SK-N-SH (cell line): ENCODE measurements at regions not wholly inside any gene's neighbourhood (a gene's known extent, or its start where the extent isn't known, plus 50 kb on each side); places are given as distances from the start of the nearest gene placed in this dataset.

ENCODE experiments used
- CTCF ChIA-PET: fragments of 300-600, 350-600 bp; formaldehyde crosslinking; extraction: SDS; loops from one replicate; lab custom pipeline; 2021; lab: Yijun Ruan, JAX
- POLR2A ChIA-PET: fragments of 350-600 bp; sonication (Branson Sonifier 250); formaldehyde crosslinking; extraction: SDS; loops from one replicate; lab custom pipeline; 2020; ENCODE audit warnings: antibody characterized with exemption, inconsistent platforms; lab: Yijun Ruan, JAX
- DNase-seq: peaks from one replicate; pipeline ENCODE4 v3.0.0; 2012
- H2AFZ ChIP-seq: fragments of 200-600 bp; sonication (generic); 2 replicates; pipeline ENCODE4 v1.8.1; 2016; ENCODE audit warnings: antibody characterized with exemption, mild to moderate bottlenecking, low read depth
- H3F3A ChIP-seq: fragments of 200-600 bp; sonication (generic); replicated peaks from 2 replicates; pipeline ENCODE3; 2016; ENCODE audit warnings: antibody characterized with exemption, mild to moderate bottlenecking; ENCODE audit not compliant: insufficient read depth
- H3K27ac ChIP-seq, 2 experiments: fragments of 200-500 bp in 1 of 2; fragments of 200-600 bp in 1 of 2; sonication (Bioruptor generic) in 1 of 2; sonication (generic), shearing (Covaris generic) in 1 of 2; 2 replicates each; pipeline versions ENCODE4 v1.5.1 to v1.6.1; 2014 to 2016; ENCODE audit warnings: low read depth in 2 of 2, inconsistent platforms in 1 of 2, low read length in 1 of 2, mild to moderate bottlenecking in 1 of 2, mixed read lengths in 1 of 2
- H3K27me3 ChIP-seq: fragments of 200-600 bp; sonication (generic), shearing (Covaris generic); 2 replicates; pipeline ENCODE4 v1.6.1; 2016; ENCODE audit warnings: mixed run types; ENCODE audit not compliant: insufficient read depth
- H3K36me3 ChIP-seq, 2 experiments: fragments of 200-500 bp in 1 of 2; fragments of 200-600 bp in 1 of 2; sonication (Bioruptor generic) in 1 of 2; sonication (generic) in 1 of 2; replicated peaks in 1 of 2; 2 replicates each; pipeline versions ENCODE3 to v1.5.1; 2014 to 2016; ENCODE audit warnings: low read length in 1 of 2, mild to moderate bottlenecking in 1 of 2; ENCODE audit not compliant: insufficient read depth in 2 of 2, control insufficient read depth in 1 of 2
- H3K4me1 ChIP-seq, 2 experiments: fragments of 200-500 bp in 1 of 2; fragments of 200-600 bp in 1 of 2; sonication (Bioruptor generic) in 1 of 2; sonication (generic), shearing (Covaris generic) in 1 of 2; 2 replicates each; pipeline versions ENCODE4 v1.5.1 to v1.6.1; 2014 to 2016; ENCODE audit warnings: low read depth in 1 of 2, low read length in 1 of 2, mixed run types in 1 of 2; ENCODE audit not compliant: insufficient read depth in 2 of 2, control insufficient read depth in 1 of 2
- H3K4me2 ChIP-seq: fragments of 200-600 bp; sonication (generic), shearing (Covaris generic); 2 replicates; pipeline ENCODE4 v1.6.1; 2017; ENCODE audit warnings: mixed run types
- H3K4me3 ChIP-seq, 2 experiments: fragments of 200-500 bp in 1 of 2; fragments of 200-600 bp in 1 of 2; sonication (Bioruptor generic) in 1 of 2; sonication (generic), shearing (Covaris generic) in 1 of 2; 2 replicates each; pipeline versions ENCODE4 v1.5.1 to v1.8.1; 2014 to 2016; ENCODE audit warnings: low read depth in 2 of 2, inconsistent platforms in 1 of 2, low read length in 1 of 2, mild to moderate bottlenecking in 1 of 2, mixed read lengths in 1 of 2, moderate library complexity in 1 of 2
- H3K79me2 ChIP-seq: fragments of 200-600 bp; sonication (generic); 2 replicates; pipeline ENCODE4 v1.8.1; 2017; ENCODE audit warnings: mild to moderate bottlenecking; ENCODE audit not compliant: insufficient read depth
- H3K9ac ChIP-seq: fragments of 200-600 bp; sonication (generic); 2 replicates; pipeline ENCODE4 v1.6.1; 2017; ENCODE audit warnings: mixed run types
- H3K9me2 ChIP-seq: fragments of 200-600 bp; sonication (generic); 2 replicates; pipeline ENCODE4 v1.6.1; 2017; ENCODE audit warnings: mixed run types
- H3K9me3 ChIP-seq: fragments of 200-600 bp; sonication (generic); 2 replicates; pipeline ENCODE4 v1.6.1; 2017; ENCODE audit warnings: mixed run types, mild to moderate bottlenecking, moderate library complexity
- H4K20me1 ChIP-seq: fragments of 200-600 bp; sonication (generic); 2 replicates; pipeline ENCODE4 v1.6.1; 2017; ENCODE audit warnings: mild to moderate bottlenecking, mixed run types; ENCODE audit not compliant: insufficient read depth
- FOSL2 ChIP-seq: IDR thresholded peaks from 2 replicates; pipeline ENCODE4 v1.4.0; 2012; ENCODE audit warnings: low read depth, mild to moderate bottlenecking, moderate library complexity, borderline replicate concordance
- NFIC ChIP-seq: IDR thresholded peaks from 2 replicates; pipeline ENCODE4 v1.4.0; 2012; ENCODE audit warnings: borderline replicate concordance
- NRF1 ChIP-seq: IDR thresholded peaks from 2 replicates; pipeline ENCODE4 v1.6.1; 2012; ENCODE audit warnings: low read depth, mild to moderate bottlenecking, low read length
- RAD21 ChIP-seq: IDR thresholded peaks from 2 replicates; pipeline ENCODE4 v1.6.1; 2012; ENCODE audit warnings: mild to moderate bottlenecking, low read length
- REST ChIP-seq: IDR thresholded peaks from 2 replicates; pipeline ENCODE4 v1.6.1; 2012; ENCODE audit warnings: mild to moderate bottlenecking, low read depth, low read length, moderate library complexity
- SIN3A ChIP-seq: IDR thresholded peaks from 2 replicates; pipeline ENCODE4 v1.6.1; 2012; ENCODE audit warnings: low read depth, mild to moderate bottlenecking, low read length, moderate library complexity, borderline replicate concordance
- TAF1 ChIP-seq: IDR thresholded peaks from 2 replicates; pipeline ENCODE4 v1.6.1; 2012; ENCODE audit warnings: low read depth, mild to moderate bottlenecking, low read length, moderate library complexity, borderline replicate concordance
- TEAD4 ChIP-seq: IDR thresholded peaks from 2 replicates; pipeline ENCODE4 v1.4.0; 2012; ENCODE audit warnings: mild to moderate bottlenecking, borderline replicate concordance; ENCODE audit not compliant: insufficient read depth
- WGBS: methylation state at CpG from one replicate; pipeline ENCODE4 v1.1.6; 2017; ENCODE audit warnings: low lambda C conversion rate; 5-methylcytosine and 5-hydroxymethylcytosine counted together
- TF ChIP-seq, protein P1 (sequence below): fragments of 150-350 bp; IDR thresholded peaks from 2 replicates; pipeline ENCODE4 v1.6.1; 2017; ENCODE audit warnings: antibody characterized with exemption, low read length, low read depth, borderline replicate concordance
- TF ChIP-seq, protein P2 (sequence below): IDR thresholded peaks from 2 replicates; pipeline ENCODE4 v1.4.0; 2012; ENCODE audit warnings: low read depth
- TF ChIP-seq, protein P3 (sequence below): fragments of 200-600 bp; sonication (generic); IDR thresholded peaks from 2 replicates; pipeline ENCODE4 v1.6.1; 2017; ENCODE audit warnings: antibody characterized with exemption, mild to moderate bottlenecking, moderate library complexity

- 21% methylated on average over 13 of the region's 15 CpGs for WGBS
- H3K36me3 ChIP-seq, result no peaks in the 10 kb centered on the region
These were observed 157.8 kb downstream of the MED10 start for GRCh38 chr5:6220346-6221088.

More at GRCh38 chr5:6220346-6221088, 157.8 kb downstream of the MED10 start:
- no peak for DNase-seq
- H3K9me2 ChIP-seq, result no peaks in the 10 kb centered on the region
- TF ChIP-seq, protein P1, sequence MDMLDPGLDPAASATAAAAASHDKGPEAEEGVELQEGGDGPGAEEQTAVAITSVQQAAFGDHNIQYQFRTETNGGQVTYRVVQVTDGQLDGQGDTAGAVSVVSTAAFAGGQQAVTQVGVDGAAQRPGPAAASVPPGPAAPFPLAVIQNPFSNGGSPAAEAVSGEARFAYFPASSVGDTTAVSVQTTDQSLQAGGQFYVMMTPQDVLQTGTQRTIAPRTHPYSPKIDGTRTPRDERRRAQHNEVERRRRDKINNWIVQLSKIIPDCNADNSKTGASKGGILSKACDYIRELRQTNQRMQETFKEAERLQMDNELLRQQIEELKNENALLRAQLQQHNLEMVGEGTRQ, result no peak
- no peak for TF ChIP-seq TEAD4
- TF ChIP-seq REST, result no peak
- no peak for TF ChIP-seq NFIC
- TF ChIP-seq, protein P2, sequence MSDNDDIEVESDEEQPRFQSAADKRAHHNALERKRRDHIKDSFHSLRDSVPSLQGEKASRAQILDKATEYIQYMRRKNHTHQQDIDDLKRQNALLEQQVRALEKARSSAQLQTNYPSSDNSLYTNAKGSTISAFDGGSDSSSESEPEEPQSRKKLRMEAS, result no peak
- no peak for TF ChIP-seq TAF1
- TF ChIP-seq NRF1, result no peak
- no peak for TF ChIP-seq RAD21
- no peak for TF ChIP-seq FOSL2
- TF ChIP-seq SIN3A, result no peak
- TF ChIP-seq, protein P3, sequence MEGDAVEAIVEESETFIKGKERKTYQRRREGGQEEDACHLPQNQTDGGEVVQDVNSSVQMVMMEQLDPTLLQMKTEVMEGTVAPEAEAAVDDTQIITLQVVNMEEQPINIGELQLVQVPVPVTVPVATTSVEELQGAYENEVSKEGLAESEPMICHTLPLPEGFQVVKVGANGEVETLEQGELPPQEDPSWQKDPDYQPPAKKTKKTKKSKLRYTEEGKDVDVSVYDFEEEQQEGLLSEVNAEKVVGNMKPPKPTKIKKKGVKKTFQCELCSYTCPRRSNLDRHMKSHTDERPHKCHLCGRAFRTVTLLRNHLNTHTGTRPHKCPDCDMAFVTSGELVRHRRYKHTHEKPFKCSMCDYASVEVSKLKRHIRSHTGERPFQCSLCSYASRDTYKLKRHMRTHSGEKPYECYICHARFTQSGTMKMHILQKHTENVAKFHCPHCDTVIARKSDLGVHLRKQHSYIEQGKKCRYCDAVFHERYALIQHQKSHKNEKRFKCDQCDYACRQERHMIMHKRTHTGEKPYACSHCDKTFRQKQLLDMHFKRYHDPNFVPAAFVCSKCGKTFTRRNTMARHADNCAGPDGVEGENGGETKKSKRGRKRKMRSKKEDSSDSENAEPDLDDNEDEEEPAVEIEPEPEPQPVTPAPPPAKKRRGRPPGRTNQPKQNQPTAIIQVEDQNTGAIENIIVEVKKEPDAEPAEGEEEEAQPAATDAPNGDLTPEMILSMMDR, result no peak
- TF ChIP-seq, all 33 proteins: peak for 0
- no peaks in the 10 kb centered on the region for H3K27me3 ChIP-seq
- H3K27ac ChIP-seq, result no peak overlapping the region
- no peaks in the 10 kb centered on the region for H3F3A ChIP-seq
- ChIA-PET CTCF (no interaction called here), POLR2A (no interaction called here)
- no peak overlapping the region for H3K4me3 ChIP-seq
- H3K9ac ChIP-seq, result no peak overlapping the region
- peaks cover 0 to 15% of the 10 kb centered on the region in 2 experiments; a peak in 1 of 4 replicates for H3K4me1 ChIP-seq
- H3K9me3 ChIP-seq, result no peaks in the 10 kb centered on the region
- no peak overlapping the region for H2AFZ ChIP-seq
- no peak overlapping the region for H3K4me2 ChIP-seq
- no peaks in the 10 kb centered on the region for H3K79me2 ChIP-seq
- H4K20me1 ChIP-seq, result no peaks in the 10 kb centered on the region
